NCI-H2029 treated with DMSO at 0.1 percent for 48 hours (cell line): ENCODE measurements at regions not wholly inside any gene's neighbourhood (a gene's known extent, or its start where the extent isn't known, plus 50 kb on each side); places are given as distances from the start of the nearest gene placed in this dataset.
"Not testable (repeated sequence)": the region's sequence is repeated elsewhere in the genome, so short reads cannot be mapped to it uniquely, and the experiment has no call there.

Experiments used
- DNase-seq: peaks from one replicate; lab custom pipeline; 2025; lab: John Stamatoyannopoulos, UW

DNA sequence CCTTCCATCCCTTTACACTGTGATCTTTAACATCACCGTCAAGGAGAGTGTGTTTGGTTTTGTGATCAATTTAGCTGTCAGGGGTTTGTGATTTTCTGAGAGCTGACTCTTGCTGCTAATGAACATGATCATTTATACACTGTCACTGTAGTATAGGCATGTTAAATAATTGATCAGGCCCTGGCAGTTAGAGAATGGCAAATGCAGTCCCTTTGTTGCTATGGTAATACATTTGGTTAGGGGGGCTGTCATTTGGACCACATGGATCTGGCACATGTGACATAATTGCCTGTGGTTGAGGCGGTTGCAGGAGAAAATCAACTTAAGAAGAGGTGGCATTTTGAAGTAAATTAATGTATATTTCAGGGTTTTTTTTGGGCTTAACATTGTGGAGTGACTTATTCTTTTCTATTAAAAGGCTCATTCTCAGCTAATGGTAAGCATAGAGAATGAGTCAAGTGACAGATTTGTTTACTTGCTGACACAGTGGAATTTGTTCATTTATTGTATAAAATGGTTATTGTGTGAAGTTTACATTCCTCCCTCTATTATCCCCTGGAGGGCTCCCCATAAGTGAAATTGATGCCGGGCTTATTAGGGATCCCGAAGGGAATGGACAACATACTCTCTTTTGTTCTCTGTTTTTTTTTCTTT, 114.0 kb downstream of the FHIP1A start:
- DNase-seq: no peak

DNA sequence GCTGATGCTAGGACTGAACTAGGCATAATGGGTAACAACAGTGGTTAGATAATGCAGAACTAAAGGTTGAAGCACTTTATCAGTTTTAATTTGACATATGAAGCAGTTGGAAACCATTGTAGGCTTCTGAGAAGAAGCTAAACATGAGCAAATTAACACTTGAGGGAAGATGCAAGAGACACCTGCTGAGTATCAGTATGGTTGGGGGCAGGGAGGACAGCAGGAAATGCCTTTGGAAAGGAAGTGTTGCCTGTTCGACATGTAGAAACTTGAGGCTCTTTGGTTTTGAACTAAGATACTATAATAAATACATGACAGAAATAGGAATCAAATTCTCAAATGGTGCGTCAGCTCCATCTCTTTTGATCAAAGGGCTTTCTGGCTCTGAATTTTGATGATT, 115.6 kb downstream of the FHIP1A start:
- no peak for DNase-seq

- DNase-seq: not testable (repeated sequence)
Observed at GRCh38 chr4:151526489-151526888, 117.5 kb downstream of the FHIP1A start.

- no peak for DNase-seq
Observed at GRCh38 chr4:151527699-151528098, 118.7 kb downstream of the FHIP1A start.

DNA sequence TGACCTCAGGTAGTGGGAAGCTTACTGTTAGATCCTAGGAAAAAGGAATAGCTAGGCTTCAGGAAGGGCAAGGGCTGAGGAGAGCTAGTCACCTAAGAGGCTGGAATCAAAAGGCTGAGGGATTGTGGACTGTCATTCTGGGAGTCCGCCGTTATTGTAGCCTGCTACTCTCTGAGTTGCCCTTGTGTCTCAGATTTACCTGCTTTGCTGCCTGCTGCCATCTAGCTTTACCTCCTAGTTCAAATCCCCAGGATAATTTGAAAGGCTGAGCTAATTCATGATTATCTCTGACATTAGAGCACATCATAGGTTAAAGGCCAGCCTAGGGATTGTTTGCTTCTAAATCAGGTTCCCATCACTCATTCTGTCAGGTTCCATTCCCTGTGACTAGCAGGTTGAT, 120.2 kb downstream of the FHIP1A start:
- DNase-seq: no peak

GRCh38 chr4:151530230-151530629, 121.3 kb downstream of the FHIP1A start:
- DNase-seq: no peak

GRCh38 chr4:151530783-151531182, 121.8 kb downstream of the FHIP1A start:
- DNase-seq: no peak

DNA sequence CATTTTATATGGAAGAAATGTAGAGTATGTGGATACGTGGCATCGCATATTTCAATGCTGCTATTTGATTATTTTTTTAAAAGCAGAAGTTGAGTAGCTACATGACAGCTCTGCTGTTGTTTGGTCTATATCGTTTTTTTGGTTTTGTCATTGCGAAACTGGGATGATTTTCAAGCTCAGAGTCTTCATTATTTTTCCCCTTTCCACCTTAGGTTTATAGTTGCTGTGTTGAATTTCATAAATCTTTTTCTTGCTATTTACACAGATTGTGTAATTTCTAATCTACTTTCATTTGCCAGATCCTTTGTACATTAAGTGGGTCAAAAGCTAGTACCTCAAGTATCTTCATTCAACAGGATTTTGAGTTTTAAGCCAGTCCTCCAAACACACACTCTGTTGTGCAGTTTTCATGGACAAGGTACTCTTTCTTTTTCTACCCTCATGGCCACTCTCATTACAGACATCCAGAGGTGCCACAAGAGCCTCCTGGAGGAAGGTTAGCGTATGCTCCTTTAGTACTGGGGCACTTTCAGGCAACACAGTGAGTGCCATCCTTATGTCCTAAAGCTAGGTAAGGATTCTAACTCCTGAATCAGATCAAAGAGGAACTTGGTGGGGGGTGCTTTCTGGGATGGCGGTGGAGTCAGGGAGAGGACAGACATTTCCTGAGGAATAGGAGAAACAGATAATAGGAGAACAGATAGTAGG, 123.2 kb downstream of the FHIP1A start:
- no peak for DNase-seq

- no peak for DNase-seq
Observed at GRCh38 chr4:151534195-151534594, 125.2 kb downstream of the FHIP1A start.

DNA sequence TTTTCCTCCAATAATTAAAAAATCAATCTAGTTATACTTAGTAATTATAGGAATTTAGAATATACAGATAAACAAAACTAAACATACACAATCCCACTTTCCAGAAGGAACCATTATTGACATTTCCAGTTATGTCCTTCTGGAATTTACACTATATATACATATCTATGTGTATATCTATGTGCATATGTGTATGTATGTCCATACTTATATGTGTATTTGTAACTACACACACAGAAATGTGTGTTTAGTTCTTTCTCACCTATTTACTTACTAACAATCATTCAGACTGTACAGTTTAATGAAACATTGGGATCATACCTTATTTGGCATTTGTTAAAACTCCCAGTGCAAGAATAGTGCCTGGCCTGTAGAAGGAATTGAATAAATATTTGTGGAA, 126.4 kb downstream of the FHIP1A start:
- DNase-seq: no peak

- no peak for DNase-seq
Observed at GRCh38 chr4:151537687-151538086, 128.7 kb downstream of the FHIP1A start.

DNA sequence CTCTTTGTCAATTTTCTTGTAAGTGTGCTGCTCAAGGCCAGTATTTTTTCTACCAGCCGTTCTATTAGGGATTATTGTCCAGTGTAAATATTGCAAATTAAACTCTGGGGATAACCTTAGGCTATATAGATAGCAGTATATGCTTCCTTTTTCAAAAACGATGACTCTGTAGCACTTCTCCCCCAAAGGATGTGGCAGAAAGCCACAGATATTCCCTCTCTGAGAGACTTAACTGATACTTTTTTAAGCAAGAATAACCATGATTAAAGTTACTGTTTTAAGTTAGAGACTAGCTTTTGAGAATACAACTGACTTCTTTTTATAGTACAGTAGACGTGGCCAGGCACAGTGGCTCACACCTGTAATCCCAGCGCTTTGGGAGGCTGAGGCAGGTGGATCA, 130.0 kb downstream of the FHIP1A start:
- DNase-seq: no peak

GRCh38 chr4:151540728-151541388, 131.9 kb downstream of the FHIP1A start:
- DNase-seq: peak; percentile 72

GRCh38 chr4:151541389-151542071, 132.6 kb downstream of the FHIP1A start:
- peak; percentile 72 for DNase-seq

- no peak for DNase-seq
Observed at GRCh38 chr4:151548708-151549107, 139.7 kb downstream of the FHIP1A start.

DNA sequence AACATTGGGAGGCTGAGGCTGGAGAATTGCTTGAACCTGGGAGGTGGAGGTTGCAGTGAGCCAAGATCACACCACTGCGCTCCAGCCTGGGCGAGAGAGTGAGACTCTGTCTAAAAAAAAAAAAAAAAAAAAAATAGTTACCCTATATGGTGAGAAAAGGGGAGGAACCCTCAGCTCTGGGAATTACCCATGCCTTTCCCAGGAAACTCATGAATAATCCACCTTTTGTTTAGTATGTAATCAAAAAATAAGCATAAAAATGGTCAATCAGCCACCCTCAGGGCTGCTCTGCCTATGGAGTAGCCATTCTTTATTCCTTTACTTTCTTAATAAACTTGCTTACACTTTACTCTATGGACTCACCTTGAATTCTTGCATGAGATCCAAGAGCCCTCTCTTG, 140.4 kb downstream of the FHIP1A start:
- DNase-seq: not testable (repeated sequence)

DNA sequence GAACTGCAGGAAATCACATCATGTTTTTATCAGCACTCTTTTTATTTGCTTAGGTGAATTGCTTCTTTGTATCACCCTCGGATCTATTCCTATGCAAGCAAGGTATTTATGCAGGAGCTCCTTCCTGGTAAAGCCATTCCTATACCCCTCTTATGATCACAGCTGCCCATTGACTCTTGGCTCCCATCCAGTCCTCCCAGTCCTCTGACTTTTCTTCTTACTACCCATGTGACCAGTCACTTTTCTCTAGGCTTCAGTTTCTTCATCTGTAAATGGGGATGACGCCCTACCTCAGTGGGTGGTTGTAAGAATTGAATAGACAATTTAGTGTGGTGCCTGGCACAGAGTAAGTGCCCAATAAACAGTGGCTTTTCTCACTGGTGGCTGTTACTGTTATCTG, 144.9 kb downstream of the FHIP1A start:
- DNase-seq: peak; percentile 94

- DNase-seq: no peak
Observed at GRCh38 chr4:151555151-151555945, 146.4 kb downstream of the FHIP1A start.

GRCh38 chr4:151558496-151559113, 149.6 kb downstream of the FHIP1A start:
- no peak for DNase-seq

DNA sequence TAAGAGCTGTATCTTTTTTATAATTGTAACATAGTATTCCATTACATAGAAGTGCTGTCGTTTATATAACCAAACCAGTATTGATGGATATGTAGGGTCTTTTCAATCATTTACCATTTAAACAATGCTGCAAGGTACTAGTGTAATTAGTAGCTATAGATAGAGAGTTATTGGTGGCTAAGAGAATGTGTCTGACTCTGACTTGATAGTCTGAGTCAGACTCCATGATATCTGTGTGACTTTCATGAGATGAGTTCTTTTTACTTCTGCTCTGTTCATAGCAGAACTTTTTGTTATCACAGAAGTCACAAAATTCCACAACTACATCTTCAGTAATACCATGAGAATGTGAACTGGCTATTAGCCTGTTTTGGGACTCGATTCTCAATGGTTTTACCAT, 150.6 kb downstream of the FHIP1A start:
- no peak for DNase-seq

DNA sequence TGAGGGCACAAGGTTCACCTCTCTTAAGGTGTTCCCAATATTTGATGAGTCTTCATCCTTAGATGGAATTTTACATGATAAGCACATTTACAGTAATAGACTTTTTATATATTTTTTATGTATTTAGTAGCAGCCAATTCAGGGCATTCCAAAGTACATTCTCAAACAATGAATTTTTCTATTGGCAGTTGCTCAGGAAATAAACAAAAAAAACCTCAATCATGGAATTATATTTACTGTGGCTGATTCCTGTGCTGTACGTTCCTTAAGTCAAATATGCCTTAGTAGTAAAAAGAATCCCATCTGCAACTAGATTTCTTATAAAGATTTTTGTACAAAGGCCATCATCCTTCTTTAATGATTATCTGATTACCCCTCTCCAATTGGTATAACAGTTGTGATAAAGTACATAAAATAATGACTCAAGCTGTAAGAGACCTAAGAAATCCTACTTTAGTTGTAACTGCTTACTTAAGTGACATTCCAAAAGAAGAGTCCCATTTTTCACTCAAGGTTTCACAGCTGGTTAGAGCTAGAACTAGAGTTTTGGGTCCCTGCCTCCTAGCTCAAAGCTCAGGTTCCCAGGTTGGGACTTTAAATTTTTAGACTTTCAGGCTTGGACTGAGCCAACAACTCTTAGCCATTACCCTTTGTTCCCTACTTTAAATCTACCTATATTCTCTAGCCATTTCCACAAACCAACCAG, 152.7 kb downstream of the FHIP1A start:
- DNase-seq: no peak
